ENCODE measurements at regions not wholly inside any gene's neighbourhood (a gene's known extent, or its start where the extent isn't known, plus 50 kb on each side); places are given as distances from the start of the nearest gene placed in this dataset.

DNA sequence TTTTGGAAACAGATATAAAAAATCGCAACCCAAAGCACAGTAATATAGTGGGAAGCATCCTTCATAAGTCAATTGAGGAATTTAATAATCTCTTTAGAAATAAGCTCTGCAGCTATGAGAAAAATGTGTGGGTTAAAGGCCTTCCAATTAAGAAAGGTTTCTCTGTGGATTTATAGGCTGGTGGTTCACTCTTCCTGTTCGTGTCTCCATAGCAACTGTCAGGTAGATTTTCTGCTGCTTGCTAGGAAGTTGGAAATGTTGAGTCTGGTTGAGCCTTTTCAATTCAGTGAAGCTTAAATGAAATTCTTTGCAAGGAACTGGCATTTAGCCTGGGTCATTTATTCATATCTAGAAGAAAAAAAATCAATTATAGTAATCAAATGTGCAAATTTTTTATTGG is 652.8 kb upstream of the CELF2 start:
- no peak overlapping the region for H2AFZ ChIP-seq

DNA sequence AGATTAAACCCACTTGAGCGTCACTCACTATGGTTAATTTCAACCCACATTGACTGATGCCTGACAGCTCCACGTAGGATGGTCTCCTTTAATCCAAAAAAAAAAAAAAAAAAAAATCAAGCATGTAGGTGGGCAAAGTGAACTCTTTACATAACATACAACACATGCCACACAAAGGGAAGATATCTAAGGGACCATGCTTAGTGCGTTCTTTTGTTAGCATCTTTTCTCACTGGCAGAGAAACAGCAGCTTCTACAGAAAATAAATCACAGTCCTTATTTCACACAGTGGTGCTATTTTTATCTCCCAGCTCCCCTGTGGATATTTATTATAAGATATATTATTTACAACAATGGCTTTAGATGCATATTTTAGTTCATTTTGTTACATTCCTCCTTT is 652.0 kb upstream of the CELF2 start:
- Histone ChIP-seq H2AFZ (no peak overlapping the region), H3K9me3 (ENCODE audit: low read depth) (no peaks in the 10 kb centered on the region), H4K20me1 (ENCODE audit: insufficient read depth, poor library complexity, severe bottlenecking) (no peaks in the 10 kb centered on the region), H3K4me3 (no peak overlapping the region), H3K27me3 (no peaks in the 10 kb centered on the region), H3K79me2 (no peaks in the 10 kb centered on the region), H3K27ac (no peak overlapping the region), H3K9me2 (replicated peaks; ENCODE audit: insufficient read depth) (no peaks in the 10 kb centered on the region), H3K4me1 (ENCODE audit: insufficient read depth) (no peaks in the 10 kb centered on the region), H3K4me2 (no peak overlapping the region), H3K36me3 (replicated peaks; ENCODE audit: insufficient read depth, low read depth) (no peaks in the 10 kb centered on the region)
- no peak for TF ChIP-seq EZH2 (IDR thresholded peaks at IDR 0.05; ENCODE audit: borderline replicate concordance)
- TF ChIP-seq, protein P1, sequence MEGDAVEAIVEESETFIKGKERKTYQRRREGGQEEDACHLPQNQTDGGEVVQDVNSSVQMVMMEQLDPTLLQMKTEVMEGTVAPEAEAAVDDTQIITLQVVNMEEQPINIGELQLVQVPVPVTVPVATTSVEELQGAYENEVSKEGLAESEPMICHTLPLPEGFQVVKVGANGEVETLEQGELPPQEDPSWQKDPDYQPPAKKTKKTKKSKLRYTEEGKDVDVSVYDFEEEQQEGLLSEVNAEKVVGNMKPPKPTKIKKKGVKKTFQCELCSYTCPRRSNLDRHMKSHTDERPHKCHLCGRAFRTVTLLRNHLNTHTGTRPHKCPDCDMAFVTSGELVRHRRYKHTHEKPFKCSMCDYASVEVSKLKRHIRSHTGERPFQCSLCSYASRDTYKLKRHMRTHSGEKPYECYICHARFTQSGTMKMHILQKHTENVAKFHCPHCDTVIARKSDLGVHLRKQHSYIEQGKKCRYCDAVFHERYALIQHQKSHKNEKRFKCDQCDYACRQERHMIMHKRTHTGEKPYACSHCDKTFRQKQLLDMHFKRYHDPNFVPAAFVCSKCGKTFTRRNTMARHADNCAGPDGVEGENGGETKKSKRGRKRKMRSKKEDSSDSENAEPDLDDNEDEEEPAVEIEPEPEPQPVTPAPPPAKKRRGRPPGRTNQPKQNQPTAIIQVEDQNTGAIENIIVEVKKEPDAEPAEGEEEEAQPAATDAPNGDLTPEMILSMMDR (IDR thresholded peaks at IDR 0.05; ENCODE audit: poor library complexity): no peak
- TF ChIP-seq EZH2phosphoT487 (IDR thresholded peaks at IDR 0.05; ENCODE audit: low read depth, severe bottlenecking, unreplicated experiment): no peak
- 93% methylated on average over 3 of the region's 3 CpGs for WGBS (ENCODE audit: low lambda C conversion rate, missing lambda C conversion rate)
- no peak for DNase-seq (ENCODE audit: low spot score)

More for the DNA sequence above, 652.8 kb upstream of the CELF2 start:
- no peaks in the 10 kb centered on the region for H3K9me2 ChIP-seq (replicated peaks; ENCODE audit: insufficient read depth)
- H3K36me3 ChIP-seq (replicated peaks; ENCODE audit: insufficient read depth, low read depth): no peaks in the 10 kb centered on the region
- no peak overlapping the region for H3K4me3 ChIP-seq
- H3K27me3 ChIP-seq: no peaks in the 10 kb centered on the region
- DNase-seq (ENCODE audit: low spot score): no peak
- no peaks in the 10 kb centered on the region for H3K9me3 ChIP-seq (ENCODE audit: low read depth)
- H3K79me2 ChIP-seq: no peaks in the 10 kb centered on the region
- TF ChIP-seq EZH2 (IDR thresholded peaks at IDR 0.05; ENCODE audit: borderline replicate concordance) (no peak), EZH2phosphoT487 (IDR thresholded peaks at IDR 0.05; ENCODE audit: low read depth, severe bottlenecking, unreplicated experiment) (no peak)
- TF ChIP-seq, protein P1 (IDR thresholded peaks at IDR 0.05; ENCODE audit: poor library complexity): no peak
- no peaks in the 10 kb centered on the region for H3K4me1 ChIP-seq (ENCODE audit: insufficient read depth)
- H4K20me1 ChIP-seq (ENCODE audit: insufficient read depth, poor library complexity, severe bottlenecking): no peaks in the 10 kb centered on the region
- no peak overlapping the region for H3K4me2 ChIP-seq
- WGBS (ENCODE audit: low lambda C conversion rate, missing lambda C conversion rate): 74% methylated on average over 2 of the region's 2 CpGs
- no peak overlapping the region for H3K27ac ChIP-seq

DNA sequence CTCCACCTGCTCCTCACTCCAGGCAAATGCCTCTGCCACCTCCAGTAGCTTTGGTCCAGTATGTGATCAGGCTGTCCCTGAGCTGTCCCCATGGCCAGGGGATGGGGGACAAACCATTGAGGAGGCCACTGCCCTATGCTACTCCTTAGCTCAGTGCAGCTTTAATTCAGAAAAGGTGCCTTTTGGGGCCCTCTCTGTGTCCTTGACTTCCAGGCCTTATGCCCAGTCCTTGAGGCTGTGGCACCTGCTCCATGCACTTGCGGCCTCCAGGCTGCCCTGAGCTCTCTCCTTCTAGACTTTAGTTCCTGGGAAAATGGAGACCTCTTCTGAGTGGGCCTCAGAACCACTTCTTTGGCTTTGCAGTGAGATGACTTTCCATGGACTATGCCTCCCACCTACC is 650.8 kb upstream of the CELF2 start:
- WGBS (ENCODE audit: low lambda C conversion rate, missing lambda C conversion rate): 100% methylated on average over 1 of the region's 1 CpG
- no peaks in the 10 kb centered on the region for H3K79me2 ChIP-seq
- no peaks in the 10 kb centered on the region for H3K27me3 ChIP-seq
- no peaks in the 10 kb centered on the region for H3K9me2 ChIP-seq (replicated peaks; ENCODE audit: insufficient read depth)
- H2AFZ ChIP-seq: no peak overlapping the region
- TF ChIP-seq EZH2 (IDR thresholded peaks at IDR 0.05; ENCODE audit: borderline replicate concordance): no peak
- no peak for TF ChIP-seq EZH2phosphoT487 (IDR thresholded peaks at IDR 0.05; ENCODE audit: low read depth, severe bottlenecking, unreplicated experiment)
- TF ChIP-seq, protein P1 (IDR thresholded peaks at IDR 0.05; ENCODE audit: poor library complexity): no peak
- no peak for DNase-seq (ENCODE audit: low spot score)
- no peaks in the 10 kb centered on the region for H4K20me1 ChIP-seq (ENCODE audit: insufficient read depth, poor library complexity, severe bottlenecking)
- no peaks in the 10 kb centered on the region for H3K9me3 ChIP-seq (ENCODE audit: low read depth)
- no peak overlapping the region for H3K27ac ChIP-seq
- no peaks in the 10 kb centered on the region for H3K36me3 ChIP-seq (replicated peaks; ENCODE audit: insufficient read depth, low read depth)
- no peak overlapping the region for H3K4me2 ChIP-seq
- H3K4me3 ChIP-seq: no peak overlapping the region
- no peaks in the 10 kb centered on the region for H3K4me1 ChIP-seq (ENCODE audit: insufficient read depth)

DNA sequence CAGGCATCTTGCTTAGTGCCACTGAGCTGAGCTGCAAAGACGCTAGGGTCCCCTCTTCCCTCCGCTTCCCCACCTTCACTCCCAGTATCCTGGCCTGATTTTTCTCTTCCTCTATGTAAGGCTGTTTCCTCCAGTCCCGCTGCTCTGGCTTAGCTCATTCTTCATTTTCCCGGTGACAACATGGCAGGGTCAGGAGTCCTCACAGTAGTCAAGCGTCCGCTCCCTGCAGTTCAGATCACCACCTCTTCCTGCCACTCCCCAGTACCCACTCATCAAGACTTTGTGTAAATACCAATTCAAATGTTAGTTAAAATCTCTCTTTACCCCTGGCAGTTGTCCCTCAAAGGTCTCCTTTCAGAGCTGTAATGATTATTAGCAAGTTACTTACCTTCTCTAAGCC is 650.4 kb upstream of the CELF2 start:
- DNase-seq (ENCODE audit: low spot score): no peak
- H3K9me2 ChIP-seq (replicated peaks; ENCODE audit: insufficient read depth): no peaks in the 10 kb centered on the region
- no peaks in the 10 kb centered on the region for H3K79me2 ChIP-seq
- H3K4me2 ChIP-seq: no peak overlapping the region
- H3K4me1 ChIP-seq (ENCODE audit: insufficient read depth): no peaks in the 10 kb centered on the region
- H3K27me3 ChIP-seq: no peaks in the 10 kb centered on the region
- H4K20me1 ChIP-seq (ENCODE audit: insufficient read depth, poor library complexity, severe bottlenecking): no peaks in the 10 kb centered on the region
- no peak overlapping the region for H2AFZ ChIP-seq
- H3K4me3 ChIP-seq: no peak overlapping the region
- no peaks in the 10 kb centered on the region for H3K36me3 ChIP-seq (replicated peaks; ENCODE audit: insufficient read depth, low read depth)
- no peak overlapping the region for H3K27ac ChIP-seq
- TF ChIP-seq, protein P1 (IDR thresholded peaks at IDR 0.05; ENCODE audit: poor library complexity): no peak
- TF ChIP-seq EZH2phosphoT487 (IDR thresholded peaks at IDR 0.05; ENCODE audit: low read depth, severe bottlenecking, unreplicated experiment): no peak
- TF ChIP-seq EZH2 (IDR thresholded peaks at IDR 0.05; ENCODE audit: borderline replicate concordance): no peak
- WGBS (ENCODE audit: low lambda C conversion rate, missing lambda C conversion rate): 77% methylated on average over 6 of the region's 6 CpGs
- no peaks in the 10 kb centered on the region for H3K9me3 ChIP-seq (ENCODE audit: low read depth)
